NCI-H1105 treated with DMSO at 0.1 percent for 48 hours (cell line): ENCODE measurements at regions not wholly inside any gene's neighbourhood (a gene's known extent, or its start where the extent isn't known, plus 50 kb on each side); places are given as distances from the start of the nearest gene placed in this dataset.
"Not testable (repeated sequence)": the region's sequence is repeated elsewhere in the genome, so short reads cannot be mapped to it uniquely, and the experiment has no call there.

Experiments
- DNase-seq: peaks from one replicate; lab custom pipeline; 2025; lab: John Stamatoyannopoulos, UW

GRCh38 chr12:60501124-60501729 is 905.4 kb downstream of the SLC16A7 start:
- DNase-seq = no peak

- peak; percentile 36 for DNase-seq
Observed at GRCh38 chr12:60522684-60523400, 927.0 kb downstream of the SLC16A7 start.

GRCh38 chr12:60529261-60529660 is 933.4 kb downstream of the SLC16A7 start:
- DNase-seq = no peak

GRCh38 chr12:60529723-60530122 is 933.9 kb downstream of the SLC16A7 start:
- DNase-seq = no peak

GRCh38 chr12:60535363-60535762 is 939.5 kb downstream of the SLC16A7 start:
- DNase-seq = no peak

- no peak for DNase-seq
Observed at GRCh38 chr12:60539592-60539991, 943.8 kb downstream of the SLC16A7 start.

- DNase-seq = no peak
Observed at GRCh38 chr12:60568914-60569313, 973.1 kb downstream of the SLC16A7 start.

- no peak for DNase-seq
Observed at GRCh38 chr12:60577607-60578006, 981.8 kb downstream of the SLC16A7 start.

- DNase-seq = not testable (repeated sequence)
Observed at GRCh38 chr12:60587664-60588063, 991.8 kb downstream of the SLC16A7 start.

- DNase-seq = no peak
Observed at GRCh38 chr12:60594035-60594711, 998.3 kb downstream of the SLC16A7 start.

GRCh38 chr12:60602601-60603000 is 1006.8 kb downstream of the SLC16A7 start:
- DNase-seq = no peak

- not testable (repeated sequence) for DNase-seq
Observed at GRCh38 chr12:60603475-60603874, 1007.6 kb downstream of the SLC16A7 start.

GRCh38 chr12:60616400-60616799 is 1020.6 kb downstream of the SLC16A7 start:
- DNase-seq = no peak

- DNase-seq = no peak
Observed at GRCh38 chr12:60630796-60631195, 1035.0 kb downstream of the SLC16A7 start.

GRCh38 chr12:60644076-60644475 is 1048.2 kb downstream of the SLC16A7 start:
- no peak for DNase-seq

GRCh38 chr12:60666895-60667294 is 1071.1 kb downstream of the SLC16A7 start:
- DNase-seq = no peak

GRCh38 chr12:60672949-60673348 is 1077.1 kb downstream of the SLC16A7 start:
- no peak for DNase-seq

GRCh38 chr12:60684988-60685655 is 1089.3 kb downstream of the SLC16A7 start:
- no peak for DNase-seq

- DNase-seq = no peak
Observed at GRCh38 chr12:60689137-60689536, 1093.3 kb downstream of the SLC16A7 start.

GRCh38 chr12:60693019-60693626 is 1097.3 kb downstream of the SLC16A7 start:
- no peak for DNase-seq

- DNase-seq = no peak
Observed at GRCh38 chr12:60704171-60704914, 1108.5 kb downstream of the SLC16A7 start.
